Neural crest cell (in vitro differentiated cells): ENCODE measurements at regions not wholly inside any gene's neighbourhood (a gene's known extent, or its start where the extent isn't known, plus 50 kb on each side); places are given as distances from the start of the nearest gene placed in this dataset.

Experiments
- DNase-seq: peaks from one replicate; pipeline ENCODE4 v3.0.0; 2021; ENCODE audit warnings: low read depth, mixed read lengths, low spot score
- H3K27ac Mint-ChIP-seq: one replicate; pipeline ENCODE4 v1.8.0; 2021; ENCODE audit warnings: mild to moderate bottlenecking, mixed read lengths; ENCODE audit not compliant: unreplicated experiment
- H3K27me3 Mint-ChIP-seq: 2 replicates; pipeline ENCODE4 v1.8.0; 2021; ENCODE audit warnings: low read depth, mild to moderate bottlenecking, mixed read lengths
- H3K36me3 Mint-ChIP-seq: 2 replicates; pipeline ENCODE4 v1.8.0; 2021; ENCODE audit warnings: low read depth, mild to moderate bottlenecking, mixed read lengths
- H3K4me1 Mint-ChIP-seq: 2 replicates; pipeline ENCODE4 v1.8.0; 2021; ENCODE audit warnings: mixed read lengths
- H3K4me3 Mint-ChIP-seq: one replicate; pipeline ENCODE4 v1.8.0; 2021; ENCODE audit warnings: mild to moderate bottlenecking, mixed read lengths
- H3K9me3 Mint-ChIP-seq: 2 replicates; pipeline ENCODE4 v1.8.0; 2021; ENCODE audit warnings: mixed read lengths
- CTCF ChIP-seq: fragments of 200-600 bp; sonication (generic); conservative IDR thresholded peaks from 2 replicates; pipeline ENCODE4 v1.5.0; 2021; ENCODE audit warnings: antibody characterized with exemption, mild to moderate bottlenecking

- TF ChIP-seq CTCF, result no peak
- Mint-ChIP-seq H3K9me3 (peaks cover 2% of the 10 kb centered on the region), H3K27me3 (no peaks in the 10 kb centered on the region), H3K4me1 (peaks cover 7% of the 10 kb centered on the region), H3K27ac (no peak overlapping the region), H3K36me3 (no peaks in the 10 kb centered on the region), H3K4me3 (no peak overlapping the region)
- no peak for DNase-seq
These were observed 186.8 kb upstream of the CXCL12 start for GRCh38 chr10:44571701-44572100.

- Mint-ChIP-seq H3K27me3 (no peaks in the 10 kb centered on the region), H3K4me3 (no peak overlapping the region), H3K27ac (no peak overlapping the region), H3K4me1 (peaks cover 11% of the 10 kb centered on the region), H3K9me3 (peaks cover 2% of the 10 kb centered on the region), H3K36me3 (no peaks in the 10 kb centered on the region)
- no peak for TF ChIP-seq CTCF
- DNase-seq, result no peak
These were observed 187.2 kb upstream of the CXCL12 start for GRCh38 chr10:44572146-44572545.

DNA sequence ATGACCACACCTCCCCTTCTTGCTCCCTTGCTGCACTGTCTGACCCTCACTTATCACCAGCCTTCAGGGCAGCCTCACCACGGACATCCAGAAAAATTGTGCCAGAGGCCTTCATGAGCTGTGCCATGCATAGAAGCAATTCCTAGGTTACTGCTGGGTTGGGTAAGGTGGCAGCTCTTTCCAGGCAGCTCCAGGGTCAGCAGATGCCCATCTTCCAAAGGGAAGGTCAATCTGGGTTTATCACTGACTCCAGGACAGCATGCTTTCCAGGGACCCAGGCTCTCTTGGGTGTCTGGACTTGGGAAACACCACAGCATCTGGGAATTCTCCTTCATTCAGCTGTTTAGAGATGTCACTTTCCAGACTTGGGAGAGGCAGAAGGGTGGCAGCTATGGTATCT is 188.9 kb upstream of the CXCL12 start:
- Mint-ChIP-seq H3K36me3 (no peaks in the 10 kb centered on the region), H3K4me1 (peaks cover 13% of the 10 kb centered on the region), H3K4me3 (no peak overlapping the region), H3K9me3 (peaks cover 2% of the 10 kb centered on the region), H3K27me3 (no peaks in the 10 kb centered on the region), H3K27ac (no peak overlapping the region)
- no peak for TF ChIP-seq CTCF
- no peak for DNase-seq

GRCh38 chr10:44574596-44575480 is 189.9 kb upstream of the CXCL12 start:
- Mint-ChIP-seq H3K4me1 (peaks cover 6% of the 10 kb centered on the region), H3K27ac (no peak overlapping the region), H3K9me3 (peaks cover 2% of the 10 kb centered on the region), H3K27me3 (no peaks in the 10 kb centered on the region), H3K4me3 (no peak overlapping the region), H3K36me3 (no peaks in the 10 kb centered on the region)
- no peak for TF ChIP-seq CTCF
- no peak for DNase-seq

GRCh38 chr10:44575601-44576380 is 190.9 kb upstream of the CXCL12 start:
- H3K36me3 Mint-ChIP-seq, result no peaks in the 10 kb centered on the region
- H3K4me3 Mint-ChIP-seq, result no peak overlapping the region
- DNase-seq, result no peak
- no peak for TF ChIP-seq CTCF
- peaks cover 2% of the 10 kb centered on the region for H3K9me3 Mint-ChIP-seq
- no peaks in the 10 kb centered on the region for H3K27me3 Mint-ChIP-seq
- peaks cover 6% of the 10 kb centered on the region for H3K4me1 Mint-ChIP-seq
- no peak overlapping the region for H3K27ac Mint-ChIP-seq
